ENCODE measurements at regions not wholly inside any gene's neighbourhood (a gene's known extent, or its start where the extent isn't known, plus 50 kb on each side); places are given as distances from the start of the nearest gene placed in this dataset.
"Not testable (repeated sequence)": the region's sequence is repeated elsewhere in the genome, so short reads cannot be mapped to it uniquely, and the experiment has no call there.

GRCh38 chr9:39484292-39484691 is 128.8 kb downstream of the SPATA31A1 start:
- TF ChIP-seq CTCF (IDR thresholded peaks at IDR 0.05; ENCODE audit: low read length); EZH2 (optimal IDR thresholded peaks at IDR 0.05; ENCODE audit: low read depth, low read length): not testable (repeated sequence)
